ENCODE measurements at regions not wholly inside any gene's neighbourhood (a gene's known extent, or its start where the extent isn't known, plus 50 kb on each side); places are given as distances from the start of the nearest gene placed in this dataset.
"Not testable (repeated sequence)": the region's sequence is repeated elsewhere in the genome, so short reads cannot be mapped to it uniquely, and the experiment has no call there.

- DNase-seq: not testable (repeated sequence)
These were observed 116.2 kb downstream of the ADRA2C start for GRCh38 chr4:3882316-3882885.

- DNase-seq: not testable (repeated sequence)
These were observed 118.1 kb downstream of the ADRA2C start for GRCh38 chr4:3884261-3884660.

- not testable (repeated sequence) for DNase-seq
These were observed 127.4 kb downstream of the ADRA2C start for GRCh38 chr4:3893590-3893989.

GRCh38 chr4:3894086-3894959 is 128.1 kb downstream of the ADRA2C start:
- not testable (repeated sequence) for DNase-seq

- DNase-seq: no peak
These were observed 130.3 kb downstream of the ADRA2C start for GRCh38 chr4:3896441-3896840.

- DNase-seq: not testable (repeated sequence)
These were observed 130.8 kb downstream of the ADRA2C start for GRCh38 chr4:3896871-3897578.

GRCh38 chr4:3898098-3898497 is 131.9 kb downstream of the ADRA2C start:
- DNase-seq: no peak

- not testable (repeated sequence) for DNase-seq
These were observed 132.7 kb downstream of the ADRA2C start for GRCh38 chr4:3898928-3899327.

- not testable (repeated sequence) for DNase-seq
These were observed 138.2 kb downstream of the ADRA2C start for GRCh38 chr4:3904264-3904955.

- not testable (repeated sequence) for DNase-seq
These were observed 143.4 kb downstream of the ADRA2C start for GRCh38 chr4:3909616-3910015.

GRCh38 chr4:3910161-3910950 is 144.2 kb downstream of the ADRA2C start:
- not testable (repeated sequence) for DNase-seq

- DNase-seq: no peak
These were observed 145.2 kb downstream of the ADRA2C start for GRCh38 chr4:3911252-3911856.

GRCh38 chr4:3914511-3914910 is 148.3 kb downstream of the ADRA2C start:
- not testable (repeated sequence) for DNase-seq

GRCh38 chr4:3919509-3919908 is 153.3 kb downstream of the ADRA2C start:
- not testable (repeated sequence) for DNase-seq

- DNase-seq: not testable (repeated sequence)
These were observed 155.7 kb downstream of the ADRA2C start for GRCh38 chr4:3921902-3922301.

- DNase-seq: not testable (repeated sequence)
These were observed 159.7 kb downstream of the ADRA2C start for GRCh38 chr4:3925841-3926240.

- not testable (repeated sequence) for DNase-seq
These were observed 160.1 kb downstream of the ADRA2C start for GRCh38 chr4:3926271-3926670.

- not testable (repeated sequence) for DNase-seq
These were observed 161.0 kb downstream of the ADRA2C start for GRCh38 chr4:3926969-3927755.

- DNase-seq: not testable (repeated sequence)
These were observed 163.2 kb downstream of the ADRA2C start for GRCh38 chr4:3929431-3929830.

- DNase-seq: not testable (repeated sequence)
These were observed 166.5 kb downstream of the ADRA2C start for GRCh38 chr4:3932734-3933133.

GRCh38 chr4:3935406-3935805 is 169.2 kb downstream of the ADRA2C start:
- not testable (repeated sequence) for DNase-seq

Data from GDM1 (cell line).